HUES6 (cell line): ENCODE measurements at regions not wholly inside any gene's neighbourhood (a gene's known extent, or its start where the extent isn't known, plus 50 kb on each side); places are given as distances from the start of the nearest gene placed in this dataset.

Source experiments
- H3K27ac ChIP-seq: 2 replicates; pipeline ENCODE4 v1.7.0; 2013; ENCODE audit warnings: low read depth, mild to moderate bottlenecking, low read length, inconsistent platforms
- H3K27me3 ChIP-seq: 2 replicates; pipeline ENCODE4 v1.6.1; 2013; ENCODE audit warnings: low read length; ENCODE audit not compliant: control insufficient read depth, insufficient read depth
- H3K36me3 ChIP-seq: 2 replicates; pipeline ENCODE4 v1.6.1; 2013; ENCODE audit warnings: low read length; ENCODE audit not compliant: control insufficient read depth, insufficient read depth
- H3K4me1 ChIP-seq: 2 replicates; pipeline ENCODE4 v1.6.1; 2013; ENCODE audit warnings: low read length; ENCODE audit not compliant: control insufficient read depth, insufficient read depth
- H3K4me3 ChIP-seq: 2 replicates; pipeline ENCODE4 v1.5.1; 2013; ENCODE audit warnings: low read depth, low read length
- H3K9ac ChIP-seq: one replicate; pipeline ENCODE4 v1.6.1; 2013; ENCODE audit warnings: mild to moderate bottlenecking, low read length
- H3K9me3 ChIP-seq: 2 replicates; pipeline ENCODE4 v1.6.1; 2013; ENCODE audit warnings: low read depth, low read length; ENCODE audit not compliant: control insufficient read depth, insufficient read depth

GRCh38 chr4:19254486-19254885 lies 997.2 kb upstream of the SLIT2 start:
- Histone ChIP-seq H3K4me3 (no peak overlapping the region), H3K4me1 (no peaks in the 10 kb centered on the region), H3K9me3 (peaks cover 52% of the 10 kb centered on the region), H3K27ac (no peak overlapping the region), H3K36me3 (no peaks in the 10 kb centered on the region), H3K27me3 (no peaks in the 10 kb centered on the region), H3K9ac (no peak overlapping the region)

DNA sequence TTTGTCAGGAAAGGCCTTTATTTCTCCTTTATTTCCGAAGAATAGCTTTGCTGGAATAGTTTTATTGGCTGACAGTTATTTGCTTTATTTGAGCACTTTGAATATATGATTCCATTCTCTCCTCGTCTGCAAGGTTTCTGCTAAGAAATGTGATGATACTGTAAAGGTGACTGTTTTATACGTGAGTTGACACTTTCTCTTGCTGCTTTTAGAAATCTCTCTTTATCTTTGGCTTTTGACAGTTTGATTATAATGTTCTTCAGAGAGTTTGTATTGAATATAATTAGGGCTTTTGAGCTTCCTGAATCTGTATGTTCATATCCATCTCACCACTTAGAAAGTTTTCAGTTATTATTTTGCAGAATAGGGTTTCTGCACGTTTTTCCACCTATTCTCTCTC lies 1003.7 kb upstream of the SLIT2 start:
- Histone ChIP-seq H3K9ac (no peak overlapping the region), H3K4me3 (no peak overlapping the region), H3K4me1 (no peaks in the 10 kb centered on the region), H3K27ac (no peak overlapping the region), H3K36me3 (no peaks in the 10 kb centered on the region), H3K9me3 (peaks cover 12% of the 10 kb centered on the region), H3K27me3 (no peaks in the 10 kb centered on the region)

GRCh38 chr4:19241895-19242294 lies 1009.8 kb upstream of the SLIT2 start:
- H3K36me3 ChIP-seq, result no peaks in the 10 kb centered on the region
- H3K27ac ChIP-seq, result no peak overlapping the region
- H3K9me3 ChIP-seq, result no peaks in the 10 kb centered on the region
- H3K9ac ChIP-seq, result no peak overlapping the region
- H3K4me1 ChIP-seq, result no peaks in the 10 kb centered on the region
- no peak overlapping the region for H3K4me3 ChIP-seq
- no peaks in the 10 kb centered on the region for H3K27me3 ChIP-seq

GRCh38 chr4:19239565-19239964 lies 1012.1 kb upstream of the SLIT2 start:
- Histone ChIP-seq H3K4me3 (no peak overlapping the region), H3K4me1 (no peaks in the 10 kb centered on the region), H3K9ac (no peak overlapping the region), H3K27me3 (no peaks in the 10 kb centered on the region), H3K9me3 (no peaks in the 10 kb centered on the region), H3K27ac (no peak overlapping the region), H3K36me3 (no peaks in the 10 kb centered on the region)

GRCh38 chr4:19236473-19236872 lies 1015.2 kb upstream of the SLIT2 start:
- no peaks in the 10 kb centered on the region for H3K27me3 ChIP-seq
- H3K9ac ChIP-seq, result no peak overlapping the region
- no peaks in the 10 kb centered on the region for H3K4me1 ChIP-seq
- H3K36me3 ChIP-seq, result no peaks in the 10 kb centered on the region
- no peak overlapping the region for H3K27ac ChIP-seq
- H3K4me3 ChIP-seq, result no peak overlapping the region
- H3K9me3 ChIP-seq, result 0 out of 2 replicates have a peak, but pooled peaks cover 3% of the 10 kb centered on the region

GRCh38 chr4:19230906-19231545 lies 1020.7 kb upstream of the SLIT2 start:
- H3K9ac ChIP-seq, result no peak overlapping the region
- no peaks in the 10 kb centered on the region for H3K36me3 ChIP-seq
- H3K4me3 ChIP-seq, result no peak overlapping the region
- H3K27me3 ChIP-seq, result no peaks in the 10 kb centered on the region
- no peak overlapping the region for H3K27ac ChIP-seq
- no peaks in the 10 kb centered on the region for H3K4me1 ChIP-seq
- H3K9me3 ChIP-seq, result peaks cover 5% of the 10 kb centered on the region; the same call in 1 of the 2 replicates

- H3K27ac ChIP-seq, result no peak overlapping the region
- no peaks in the 10 kb centered on the region for H3K4me1 ChIP-seq
- H3K4me3 ChIP-seq, result no peak overlapping the region
- H3K9me3 ChIP-seq, result peaks cover 3% of the 10 kb centered on the region; the same call in 1 of the 2 replicates
- no peak overlapping the region for H3K9ac ChIP-seq
- no peaks in the 10 kb centered on the region for H3K36me3 ChIP-seq
- no peaks in the 10 kb centered on the region for H3K27me3 ChIP-seq
Measured at GRCh38 chr4:19227701-19228100, 1024.0 kb upstream of the SLIT2 start.

DNA sequence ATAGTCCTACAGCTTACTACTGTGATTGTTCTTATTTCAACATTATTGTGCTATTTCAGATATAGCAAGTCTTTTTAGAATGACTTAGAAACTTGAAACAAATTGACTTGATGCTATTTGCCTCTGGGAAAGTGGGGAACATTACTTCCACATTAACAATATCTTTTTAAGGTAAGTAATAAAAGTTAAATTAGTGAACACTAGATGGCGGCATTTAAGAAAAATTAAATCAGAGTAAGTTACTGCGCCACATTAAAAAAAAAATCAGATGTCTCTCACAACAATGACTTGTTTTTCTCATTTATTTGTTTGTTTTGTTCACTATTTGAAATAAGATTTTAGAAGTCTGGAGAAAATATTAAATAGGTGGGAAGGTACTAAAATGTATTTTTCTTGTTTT lies 1026.9 kb upstream of the SLIT2 start:
- Histone ChIP-seq H3K4me1 (no peaks in the 10 kb centered on the region), H3K36me3 (no peaks in the 10 kb centered on the region), H3K4me3 (no peak overlapping the region), H3K9me3 (no peaks in the 10 kb centered on the region; the same call in 1 of the 2 replicates), H3K27ac (no peak overlapping the region), H3K27me3 (no peaks in the 10 kb centered on the region), H3K9ac (no peak overlapping the region)

- Histone ChIP-seq H3K9ac (no peak overlapping the region), H3K9me3 (no peaks in the 10 kb centered on the region), H3K27ac (no peak overlapping the region), H3K4me1 (no peaks in the 10 kb centered on the region), H3K27me3 (no peaks in the 10 kb centered on the region), H3K4me3 (no peak overlapping the region), H3K36me3 (no peaks in the 10 kb centered on the region)
Measured at GRCh38 chr4:19216476-19216875, 1035.2 kb upstream of the SLIT2 start.

DNA sequence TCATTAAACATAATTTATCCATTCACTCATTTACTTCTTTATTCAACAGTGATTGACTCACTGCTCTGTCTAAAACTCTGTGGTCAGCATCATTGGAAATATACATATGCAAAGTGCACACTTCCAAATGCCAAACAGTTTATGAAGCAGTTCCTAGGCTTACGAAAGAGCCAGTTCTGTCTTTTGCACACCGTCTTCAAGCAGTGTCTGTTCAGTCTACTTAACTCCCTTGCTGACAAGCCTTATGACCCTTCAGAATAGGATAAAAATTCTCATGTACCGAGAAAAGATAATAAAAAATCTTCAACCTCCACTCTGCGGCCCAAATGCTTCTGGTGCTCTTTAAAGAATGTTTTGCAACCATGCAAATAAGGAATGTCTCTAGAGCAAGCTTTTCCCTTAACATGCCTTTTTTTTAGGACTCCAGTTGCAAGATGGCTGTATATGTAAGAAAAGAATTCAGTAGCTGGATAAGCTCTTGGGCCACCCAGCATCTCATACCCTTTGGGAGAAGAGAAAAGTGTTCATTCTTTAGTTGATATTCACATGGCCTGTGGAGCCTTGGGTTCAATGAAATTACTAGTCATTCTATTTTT lies 1037.0 kb upstream of the SLIT2 start:
- Histone ChIP-seq H3K27me3 (no peaks in the 10 kb centered on the region), H3K4me3 (no peak overlapping the region), H3K9ac (no peak overlapping the region), H3K27ac (no peak overlapping the region), H3K9me3 (no peaks in the 10 kb centered on the region), H3K36me3 (no peaks in the 10 kb centered on the region), H3K4me1 (no peaks in the 10 kb centered on the region)

DNA sequence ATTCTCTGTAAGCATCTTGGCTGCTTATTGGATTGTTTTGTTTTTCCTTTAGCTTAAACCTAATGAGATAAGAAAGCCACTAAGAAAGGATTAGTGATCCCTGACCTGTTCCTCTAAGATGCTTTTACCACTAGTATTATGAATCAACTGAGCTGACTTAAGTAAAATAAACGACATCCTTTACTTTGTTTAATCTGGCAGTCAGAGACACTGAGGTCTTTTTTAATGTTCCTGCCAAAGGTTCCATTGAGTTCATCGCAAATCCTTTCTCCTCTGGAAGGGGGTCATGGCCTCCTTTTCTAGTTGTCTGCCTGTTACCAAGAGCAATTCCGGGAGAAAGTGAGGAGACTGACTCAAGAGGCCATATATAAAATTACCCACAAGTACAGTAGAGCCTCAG lies 1038.3 kb upstream of the SLIT2 start:
- no peaks in the 10 kb centered on the region for H3K27me3 ChIP-seq
- no peaks in the 10 kb centered on the region for H3K9me3 ChIP-seq
- no peaks in the 10 kb centered on the region for H3K36me3 ChIP-seq
- H3K27ac ChIP-seq, result no peak overlapping the region
- H3K4me1 ChIP-seq, result no peaks in the 10 kb centered on the region
- no peak overlapping the region for H3K4me3 ChIP-seq
- H3K9ac ChIP-seq, result no peak overlapping the region
